NCI-H128 (cell line): ENCODE measurements at regions not wholly inside any gene's neighbourhood (a gene's known extent, or its start where the extent isn't known, plus 50 kb on each side); places are given as distances from the start of the nearest gene placed in this dataset.
"Not testable (repeated sequence)": the region's sequence is repeated elsewhere in the genome, so short reads cannot be mapped to it uniquely, and the experiment has no call there.

Source experiments
- DNase-seq: peaks from one replicate; lab custom pipeline; 2025; ENCODE audit not compliant: unreplicated experiment; lab: John Stamatoyannopoulos, UW

- DNase-seq, result no peak
Observed at GRCh38 chr21:28220680-28221079, 772.0 kb downstream of the LTN1 start.

GRCh38 chr21:28216976-28217523, 775.6 kb downstream of the LTN1 start:
- no peak for DNase-seq

GRCh38 chr21:28215214-28215954, 777.3 kb downstream of the LTN1 start:
- no peak for DNase-seq

- DNase-seq, result no peak
Observed at GRCh38 chr21:28214786-28215185, 777.9 kb downstream of the LTN1 start.

GRCh38 chr21:28213261-28213660, 779.4 kb downstream of the LTN1 start:
- DNase-seq, result no peak

GRCh38 chr21:28212061-28212460, 780.6 kb downstream of the LTN1 start:
- DNase-seq, result no peak

- DNase-seq, result no peak
Observed at GRCh38 chr21:28207436-28208173, 785.1 kb downstream of the LTN1 start.

GRCh38 chr21:28200726-28201125, 792.0 kb downstream of the LTN1 start:
- DNase-seq, result no peak

- no peak for DNase-seq
Observed at GRCh38 chr21:28196981-28197380, 795.7 kb downstream of the LTN1 start.

GRCh38 chr21:28193189-28193588, 799.5 kb downstream of the LTN1 start:
- DNase-seq, result no peak

- DNase-seq, result no peak
Observed at GRCh38 chr21:28186604-28187003, 806.1 kb downstream of the LTN1 start.

GRCh38 chr21:28181730-28182129, 810.9 kb downstream of the LTN1 start:
- no peak for DNase-seq

- DNase-seq, result no peak
Observed at GRCh38 chr21:28179136-28179535, 813.5 kb downstream of the LTN1 start.

- DNase-seq, result no peak
Observed at GRCh38 chr21:28177124-28177523, 815.6 kb downstream of the LTN1 start.

GRCh38 chr21:28174701-28175100, 818.0 kb downstream of the LTN1 start:
- no peak for DNase-seq

- DNase-seq, result no peak
Observed at GRCh38 chr21:28174006-28174405, 818.7 kb downstream of the LTN1 start.

- no peak for DNase-seq
Observed at GRCh38 chr21:28172376-28172775, 820.3 kb downstream of the LTN1 start.

GRCh38 chr21:28167366-28167765, 825.3 kb downstream of the LTN1 start:
- no peak for DNase-seq

GRCh38 chr21:28164519-28164918, 828.2 kb downstream of the LTN1 start:
- DNase-seq, result not testable (repeated sequence)

- not testable (repeated sequence) for DNase-seq
Observed at GRCh38 chr21:28162052-28162451, 830.6 kb downstream of the LTN1 start.

- DNase-seq, result no peak
Observed at GRCh38 chr21:28160378-28160777, 832.3 kb downstream of the LTN1 start.

- DNase-seq, result no peak
Observed at GRCh38 chr21:28159396-28159795, 833.3 kb downstream of the LTN1 start.
